ENCODE measurements at regions not wholly inside any gene's neighbourhood (a gene's known extent, or its start where the extent isn't known, plus 50 kb on each side); places are given as distances from the start of the nearest gene placed in this dataset.

DNA sequence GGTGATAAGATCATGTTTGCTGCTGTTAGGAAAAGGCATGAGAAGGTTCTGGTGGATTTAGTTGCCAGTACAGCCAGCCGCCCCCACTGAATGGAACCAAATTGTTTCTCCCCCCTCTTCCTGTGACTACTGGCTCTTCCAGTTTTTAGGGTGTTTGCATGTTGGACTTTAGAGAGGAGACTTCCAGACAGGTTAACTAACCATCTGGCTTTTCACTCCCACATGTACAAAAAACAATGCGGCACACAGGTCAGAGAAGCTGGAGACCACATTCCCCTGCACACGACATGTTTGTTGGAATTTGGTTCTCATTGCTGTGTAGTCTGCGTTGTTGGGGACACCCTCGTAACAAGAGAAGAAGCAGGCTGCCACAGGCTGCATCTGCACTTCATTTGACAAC, 103.9 kb upstream of the TMEM132C start (continued):
- TF ChIP-seq, protein P1, sequence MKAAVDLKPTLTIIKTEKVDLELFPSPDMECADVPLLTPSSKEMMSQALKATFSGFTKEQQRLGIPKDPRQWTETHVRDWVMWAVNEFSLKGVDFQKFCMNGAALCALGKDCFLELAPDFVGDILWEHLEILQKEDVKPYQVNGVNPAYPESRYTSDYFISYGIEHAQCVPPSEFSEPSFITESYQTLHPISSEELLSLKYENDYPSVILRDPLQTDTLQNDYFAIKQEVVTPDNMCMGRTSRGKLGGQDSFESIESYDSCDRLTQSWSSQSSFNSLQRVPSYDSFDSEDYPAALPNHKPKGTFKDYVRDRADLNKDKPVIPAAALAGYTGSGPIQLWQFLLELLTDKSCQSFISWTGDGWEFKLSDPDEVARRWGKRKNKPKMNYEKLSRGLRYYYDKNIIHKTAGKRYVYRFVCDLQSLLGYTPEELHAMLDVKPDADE (IDR thresholded peaks at IDR 0.05), result no peak

DNA sequence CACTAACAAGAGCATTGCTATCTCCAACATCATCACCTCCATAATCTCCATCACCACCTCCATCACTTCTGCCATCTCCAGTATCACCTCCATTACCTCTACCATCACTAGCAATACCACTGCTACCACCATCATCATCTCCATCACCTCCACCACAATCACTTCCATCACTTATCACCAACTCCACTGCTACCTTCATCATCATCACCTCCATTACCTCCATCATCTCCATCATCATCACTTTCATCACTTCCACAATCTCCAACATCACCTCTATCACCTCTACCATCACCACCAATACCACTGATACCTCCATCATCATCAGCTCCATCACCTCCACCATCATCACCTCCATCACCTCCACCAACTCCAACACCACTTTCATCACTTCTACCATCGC, 102.4 kb upstream of the TMEM132C start:
- H3K4me1 Mint-ChIP-seq, result no peaks in the 10 kb centered on the region
- H3K36me3 Mint-ChIP-seq (ENCODE audit: low read depth), result peaks cover 28% of the 10 kb centered on the region
- Histone ChIP-seq H2AFZ (no peak overlapping the region), H3K4me2 (no peak overlapping the region), H3K4me3 (no peak overlapping the region), H3F3A (replicated peaks; ENCODE audit: low read depth) (no peaks in the 10 kb centered on the region), H3K79me2 (replicated peaks; ENCODE audit: insufficient read depth) (no peaks in the 10 kb centered on the region), H3K4me1 (ENCODE audit: insufficient read depth) (no peaks in the 10 kb centered on the region), H3K27me3 (ENCODE audit: insufficient read depth) (no peaks in the 10 kb centered on the region), H3K27ac (ENCODE audit: low read depth) (no peak overlapping the region), H3K9me2 (ENCODE audit: insufficient read depth) (no peaks in the 10 kb centered on the region), H4K20me1 (replicated peaks; ENCODE audit: insufficient read depth) (no peaks in the 10 kb centered on the region), H3K36me3 (ENCODE audit: insufficient read depth) (no peaks in the 10 kb centered on the region; the same call in 1 of the 2 replicates)
- no peak for ATAC-seq
- no peak overlapping the region for H3K27ac Mint-ChIP-seq
- H3K27me3 Mint-ChIP-seq (ENCODE audit: insufficient read depth, low read depth, poor library complexity), result peaks cover 5% of the 10 kb centered on the region
- no peak for DNase-seq (ENCODE audit: low spot score)
- peaks cover 29% of the 10 kb centered on the region; the same call in 2 of the 3 replicates for H3K9me3 Mint-ChIP-seq
- H3K4me3 Mint-ChIP-seq, result no peak overlapping the region
- TF ChIP-seq EZH2 (IDR thresholded peaks at IDR 0.05; ENCODE audit: low read depth, unreplicated experiment) (no peak), ZNF114 (CRISPR knock-in tag; IDR thresholded peaks at IDR 0.05) (no peak), POLR2AphosphoS5 (IDR thresholded peaks at IDR 0.05; ENCODE audit: low read depth) (no peak), ZNF331 (CRISPR knock-in tag; IDR thresholded peaks at IDR 0.05; ENCODE audit: low read depth) (no peak), JUNB (IDR thresholded peaks at IDR 0.05; ENCODE audit: unreplicated experiment) (no peak), CREB1 (CRISPR knock-in tag; IDR thresholded peaks at IDR 0.05; ENCODE audit: low read depth) (no peak), NANOG (IDR thresholded peaks at IDR 0.05; ENCODE audit: borderline replicate concordance) (no peak), STAT1 (IDR thresholded peaks at IDR 0.05; ENCODE audit: unreplicated experiment) (no peak)
- TF ChIP-seq, protein P2, sequence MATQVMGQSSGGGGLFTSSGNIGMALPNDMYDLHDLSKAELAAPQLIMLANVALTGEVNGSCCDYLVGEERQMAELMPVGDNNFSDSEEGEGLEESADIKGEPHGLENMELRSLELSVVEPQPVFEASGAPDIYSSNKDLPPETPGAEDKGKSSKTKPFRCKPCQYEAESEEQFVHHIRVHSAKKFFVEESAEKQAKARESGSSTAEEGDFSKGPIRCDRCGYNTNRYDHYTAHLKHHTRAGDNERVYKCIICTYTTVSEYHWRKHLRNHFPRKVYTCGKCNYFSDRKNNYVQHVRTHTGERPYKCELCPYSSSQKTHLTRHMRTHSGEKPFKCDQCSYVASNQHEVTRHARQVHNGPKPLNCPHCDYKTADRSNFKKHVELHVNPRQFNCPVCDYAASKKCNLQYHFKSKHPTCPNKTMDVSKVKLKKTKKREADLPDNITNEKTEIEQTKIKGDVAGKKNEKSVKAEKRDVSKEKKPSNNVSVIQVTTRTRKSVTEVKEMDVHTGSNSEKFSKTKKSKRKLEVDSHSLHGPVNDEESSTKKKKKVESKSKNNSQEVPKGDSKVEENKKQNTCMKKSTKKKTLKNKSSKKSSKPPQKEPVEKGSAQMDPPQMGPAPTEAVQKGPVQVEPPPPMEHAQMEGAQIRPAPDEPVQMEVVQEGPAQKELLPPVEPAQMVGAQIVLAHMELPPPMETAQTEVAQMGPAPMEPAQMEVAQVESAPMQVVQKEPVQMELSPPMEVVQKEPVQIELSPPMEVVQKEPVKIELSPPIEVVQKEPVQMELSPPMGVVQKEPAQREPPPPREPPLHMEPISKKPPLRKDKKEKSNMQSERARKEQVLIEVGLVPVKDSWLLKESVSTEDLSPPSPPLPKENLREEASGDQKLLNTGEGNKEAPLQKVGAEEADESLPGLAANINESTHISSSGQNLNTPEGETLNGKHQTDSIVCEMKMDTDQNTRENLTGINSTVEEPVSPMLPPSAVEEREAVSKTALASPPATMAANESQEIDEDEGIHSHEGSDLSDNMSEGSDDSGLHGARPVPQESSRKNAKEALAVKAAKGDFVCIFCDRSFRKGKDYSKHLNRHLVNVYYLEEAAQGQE (IDR thresholded peaks at IDR 0.05; ENCODE audit: unreplicated experiment), result no peak
- TF ChIP-seq, protein P1 (IDR thresholded peaks at IDR 0.05), result no peak
- TF ChIP-seq, protein P3, sequence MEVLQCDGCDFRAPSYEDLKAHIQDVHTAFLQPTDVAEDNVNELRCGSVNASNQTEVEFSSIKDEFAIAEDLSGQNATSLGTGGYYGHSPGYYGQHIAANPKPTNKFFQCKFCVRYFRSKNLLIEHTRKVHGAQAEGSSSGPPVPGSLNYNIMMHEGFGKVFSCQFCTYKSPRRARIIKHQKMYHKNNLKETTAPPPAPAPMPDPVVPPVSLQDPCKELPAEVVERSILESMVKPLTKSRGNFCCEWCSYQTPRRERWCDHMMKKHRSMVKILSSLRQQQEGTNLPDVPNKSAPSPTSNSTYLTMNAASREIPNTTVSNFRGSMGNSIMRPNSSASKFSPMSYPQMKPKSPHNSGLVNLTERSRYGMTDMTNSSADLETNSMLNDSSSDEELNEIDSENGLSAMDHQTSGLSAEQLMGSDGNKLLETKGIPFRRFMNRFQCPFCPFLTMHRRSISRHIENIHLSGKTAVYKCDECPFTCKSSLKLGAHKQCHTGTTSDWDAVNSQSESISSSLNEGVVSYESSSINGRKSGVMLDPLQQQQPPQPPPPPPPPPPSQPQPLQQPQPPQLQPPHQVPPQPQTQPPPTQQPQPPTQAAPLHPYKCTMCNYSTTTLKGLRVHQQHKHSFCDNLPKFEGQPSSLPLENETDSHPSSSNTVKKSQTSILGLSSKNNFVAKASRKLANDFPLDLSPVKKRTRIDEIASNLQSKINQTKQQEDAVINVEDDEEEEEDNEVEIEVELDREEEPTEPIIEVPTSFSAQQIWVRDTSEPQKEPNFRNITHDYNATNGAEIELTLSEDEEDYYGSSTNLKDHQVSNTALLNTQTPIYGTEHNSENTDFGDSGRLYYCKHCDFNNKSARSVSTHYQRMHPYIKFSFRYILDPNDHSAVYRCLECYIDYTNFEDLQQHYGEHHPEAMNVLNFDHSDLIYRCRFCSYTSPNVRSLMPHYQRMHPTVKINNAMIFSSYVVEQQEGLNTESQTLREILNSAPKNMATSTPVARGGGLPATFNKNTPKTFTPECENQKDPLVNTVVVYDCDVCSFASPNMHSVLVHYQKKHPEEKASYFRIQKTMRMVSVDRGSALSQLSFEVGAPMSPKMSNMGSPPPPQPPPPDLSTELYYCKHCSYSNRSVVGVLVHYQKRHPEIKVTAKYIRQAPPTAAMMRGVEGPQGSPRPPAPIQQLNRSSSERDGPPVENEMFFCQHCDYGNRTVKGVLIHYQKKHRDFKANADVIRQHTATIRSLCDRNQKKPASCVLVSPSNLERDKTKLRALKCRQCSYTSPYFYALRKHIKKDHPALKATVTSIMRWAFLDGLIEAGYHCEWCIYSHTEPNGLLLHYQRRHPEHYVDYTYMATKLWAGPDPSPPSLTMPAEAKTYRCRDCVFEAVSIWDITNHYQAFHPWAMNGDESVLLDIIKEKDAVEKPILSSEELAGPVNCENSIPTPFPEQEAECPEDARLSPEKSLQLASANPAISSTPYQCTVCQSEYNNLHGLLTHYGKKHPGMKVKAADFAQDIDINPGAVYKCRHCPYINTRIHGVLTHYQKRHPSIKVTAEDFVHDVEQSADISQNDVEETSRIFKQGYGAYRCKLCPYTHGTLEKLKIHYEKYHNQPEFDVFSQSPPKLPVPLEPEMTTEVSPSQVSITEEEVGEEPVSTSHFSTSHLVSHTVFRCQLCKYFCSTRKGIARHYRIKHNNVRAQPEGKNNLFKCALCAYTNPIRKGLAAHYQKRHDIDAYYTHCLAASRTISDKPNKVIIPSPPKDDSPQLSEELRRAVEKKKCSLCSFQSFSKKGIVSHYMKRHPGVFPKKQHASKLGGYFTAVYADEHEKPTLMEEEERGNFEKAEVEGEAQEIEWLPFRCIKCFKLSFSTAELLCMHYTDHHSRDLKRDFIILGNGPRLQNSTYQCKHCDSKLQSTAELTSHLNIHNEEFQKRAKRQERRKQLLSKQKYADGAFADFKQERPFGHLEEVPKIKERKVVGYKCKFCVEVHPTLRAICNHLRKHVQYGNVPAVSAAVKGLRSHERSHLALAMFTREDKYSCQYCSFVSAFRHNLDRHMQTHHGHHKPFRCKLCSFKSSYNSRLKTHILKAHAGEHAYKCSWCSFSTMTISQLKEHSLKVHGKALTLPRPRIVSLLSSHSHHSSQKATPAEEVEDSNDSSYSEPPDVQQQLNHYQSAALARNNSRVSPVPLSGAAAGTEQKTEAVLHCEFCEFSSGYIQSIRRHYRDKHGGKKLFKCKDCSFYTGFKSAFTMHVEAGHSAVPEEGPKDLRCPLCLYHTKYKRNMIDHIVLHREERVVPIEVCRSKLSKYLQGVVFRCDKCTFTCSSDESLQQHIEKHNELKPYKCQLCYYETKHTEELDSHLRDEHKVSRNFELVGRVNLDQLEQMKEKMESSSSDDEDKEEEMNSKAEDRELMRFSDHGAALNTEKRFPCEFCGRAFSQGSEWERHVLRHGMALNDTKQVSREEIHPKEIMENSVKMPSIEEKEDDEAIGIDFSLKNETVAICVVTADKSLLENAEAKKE (CRISPR knock-in tag; IDR thresholded peaks at IDR 0.05), result no peak
- TF ChIP-seq, protein P4, sequence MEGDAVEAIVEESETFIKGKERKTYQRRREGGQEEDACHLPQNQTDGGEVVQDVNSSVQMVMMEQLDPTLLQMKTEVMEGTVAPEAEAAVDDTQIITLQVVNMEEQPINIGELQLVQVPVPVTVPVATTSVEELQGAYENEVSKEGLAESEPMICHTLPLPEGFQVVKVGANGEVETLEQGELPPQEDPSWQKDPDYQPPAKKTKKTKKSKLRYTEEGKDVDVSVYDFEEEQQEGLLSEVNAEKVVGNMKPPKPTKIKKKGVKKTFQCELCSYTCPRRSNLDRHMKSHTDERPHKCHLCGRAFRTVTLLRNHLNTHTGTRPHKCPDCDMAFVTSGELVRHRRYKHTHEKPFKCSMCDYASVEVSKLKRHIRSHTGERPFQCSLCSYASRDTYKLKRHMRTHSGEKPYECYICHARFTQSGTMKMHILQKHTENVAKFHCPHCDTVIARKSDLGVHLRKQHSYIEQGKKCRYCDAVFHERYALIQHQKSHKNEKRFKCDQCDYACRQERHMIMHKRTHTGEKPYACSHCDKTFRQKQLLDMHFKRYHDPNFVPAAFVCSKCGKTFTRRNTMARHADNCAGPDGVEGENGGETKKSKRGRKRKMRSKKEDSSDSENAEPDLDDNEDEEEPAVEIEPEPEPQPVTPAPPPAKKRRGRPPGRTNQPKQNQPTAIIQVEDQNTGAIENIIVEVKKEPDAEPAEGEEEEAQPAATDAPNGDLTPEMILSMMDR (conservative IDR thresholded peaks at IDR 0.05; ENCODE audit: low read depth in 2 of 2), result no peak
